Naive thymus-derived CD4-positive, alpha-beta T cell (primary cell): ENCODE measurements at regions not wholly inside any gene's neighbourhood (a gene's known extent, or its start where the extent isn't known, plus 50 kb on each side); places are given as distances from the start of the nearest gene placed in this dataset.

Experiments
- ATAC-seq: fragments of 150-1000 bp; cut with Tn5 transposase; 2 replicates; pipeline ENCODE4 v1.10.0; 2021; ENCODE audit warnings: mild to moderate bottlenecking, moderate library complexity
- CTCF ChIA-PET: fragments of 350-600 bp; sonication (Branson Sonifier 250); formaldehyde crosslinking; loops from one replicate; lab custom pipeline; 2021; ENCODE audit warnings: antibody characterized with exemption; lab: Charles Lee
- POLR2A ChIA-PET: fragments of 350-600 bp; sonication (Branson Sonifier 250); formaldehyde crosslinking; loops from one replicate; lab custom pipeline; 2021; ENCODE audit warnings: antibody characterized with exemption, inconsistent platforms; lab: Charles Lee
- DNase-seq, 9 donors: peaks; one replicate each; pipeline versions ENCODE4 v3.0.0 to v3.0.0-alpha.2; 2020 to 2022; ENCODE audit warnings: mixed read lengths in 1 of 9
- H3K27ac ChIP-seq: one replicate; pipeline ENCODE4 v1.7.0; 2013; ENCODE audit warnings: mild to moderate bottlenecking, low read depth, low read length, moderate library complexity
- H3K27me3 ChIP-seq, 2 donors: one replicate each; pipeline ENCODE4 v1.7.0; 2013; ENCODE audit warnings: low read length in 2 of 2, mild to moderate bottlenecking in 2 of 2, moderate library complexity in 2 of 2; ENCODE audit not compliant: control insufficient read depth in 2 of 2, insufficient read depth in 2 of 2
- H3K36me3 ChIP-seq, 3 experiments: 1 replicate in 2 of 3; 2 replicates in 1 of 3; pipeline ENCODE4 v1.7.0; 2013; ENCODE audit warnings: low read length in 3 of 3, mild to moderate bottlenecking in 3 of 3, moderate library complexity in 1 of 3; ENCODE audit not compliant: insufficient read depth in 3 of 3, control insufficient read depth in 2 of 3
- H3K4me1 ChIP-seq, 2 donors: one replicate each; pipeline ENCODE4 v1.7.0; 2013; ENCODE audit warnings: low read length in 2 of 2, mild to moderate bottlenecking in 2 of 2, moderate library complexity in 1 of 2; ENCODE audit not compliant: control insufficient read depth in 2 of 2, insufficient read depth in 2 of 2
- H3K4me3 ChIP-seq: 2 replicates; pipeline ENCODE4 v1.7.0; 2013; ENCODE audit warnings: mild to moderate bottlenecking, low read length
- H3K9me3 ChIP-seq, 3 experiments: 1 replicate in 2 of 3; 2 replicates in 1 of 3; pipeline ENCODE4 v1.7.0; 2013; ENCODE audit warnings: low read length in 3 of 3; ENCODE audit not compliant: control insufficient read depth in 2 of 3
- H3K27ac Mint-ChIP-seq, 9 donors: one replicate each; pipeline ENCODE4 v1.8.0; 2020 to 2022; ENCODE audit warnings: mixed read lengths in 9 of 9, mild to moderate bottlenecking in 8 of 9, moderate library complexity in 5 of 9, inconsistent platforms in 2 of 9
- H3K27me3 Mint-ChIP-seq, 5 donors: one replicate each; pipeline ENCODE4 v1.8.0; 2021 to 2022; ENCODE audit warnings: mixed read lengths in 5 of 5, mild to moderate bottlenecking in 1 of 5
- H3K36me3 Mint-ChIP-seq, 5 donors: one replicate each; pipeline ENCODE4 v1.8.0; 2020 to 2022; ENCODE audit warnings: mixed read lengths in 5 of 5, mild to moderate bottlenecking in 3 of 5, inconsistent platforms in 1 of 5
- H3K4me1 Mint-ChIP-seq, 7 donors: one replicate each; pipeline ENCODE4 v1.8.0; 2020 to 2022; ENCODE audit warnings: mixed read lengths in 7 of 7, mild to moderate bottlenecking in 3 of 7, inconsistent platforms in 1 of 7
- H3K4me3 Mint-ChIP-seq, 10 donors: one replicate each; pipeline ENCODE4 v1.8.0; 2020 to 2022; ENCODE audit warnings: mild to moderate bottlenecking in 10 of 10, mixed read lengths in 10 of 10, moderate library complexity in 6 of 10, inconsistent platforms in 2 of 10
- H3K9me3 Mint-ChIP-seq, 11 donors: one replicate each; pipeline ENCODE4 v1.8.0; 2020 to 2022; ENCODE audit warnings: mixed read lengths in 11 of 11, mild to moderate bottlenecking in 4 of 11, inconsistent platforms in 1 of 11, moderate library complexity in 1 of 11
- intact Hi-C, 2 donors: fragments of 100-400 bp; cut with micrococcal nuclease; formaldehyde crosslinking; loops; one replicate each; pipeline ENCODE4 v1.15.1; 2023

DNA sequence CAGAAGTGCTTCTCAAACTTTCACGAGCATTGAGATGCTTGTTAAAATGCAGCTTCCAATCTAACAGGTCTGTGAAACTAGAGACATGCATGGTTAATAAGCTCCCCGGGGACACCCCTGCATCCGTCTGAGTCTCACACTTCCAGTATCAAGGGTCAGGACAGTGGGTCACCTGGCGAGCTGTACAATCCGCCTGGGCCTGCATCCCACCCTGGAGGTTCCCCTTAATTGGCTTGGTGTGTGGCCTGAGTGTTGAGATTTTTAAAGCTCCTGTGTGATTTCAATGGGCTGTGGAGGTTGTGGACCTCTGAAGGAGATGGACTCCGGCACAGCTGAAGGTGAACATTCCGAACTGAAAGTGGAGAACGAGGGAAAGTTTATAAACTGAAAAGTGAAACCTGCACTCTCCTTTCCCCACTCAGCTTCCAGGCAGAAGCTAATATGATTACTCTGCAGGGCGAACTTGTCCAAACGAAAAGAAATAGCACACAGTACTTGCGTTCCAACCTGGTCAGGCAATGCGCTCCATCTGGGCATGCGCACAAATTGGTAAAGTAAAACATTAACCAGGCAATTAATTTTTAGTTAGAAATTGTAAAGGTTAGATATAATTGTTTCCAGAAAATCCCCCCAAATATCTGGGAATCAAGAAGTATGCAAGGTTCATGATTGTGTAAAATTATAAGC lies 191.7 kb upstream of the ALKAL2 start:
- intact Hi-C loops, result no loop called here
- Mint-ChIP-seq H3K27me3 (peaks cover 4 to 25% (median 12%) of the 10 kb centered on the region in 5 donors), H3K27ac (no peak overlapping the region), H3K4me3 (no peak overlapping the region), H3K36me3 (peaks cover 0 to 3% (median 0%) of the 10 kb centered on the region in 5 donors), H3K4me1 (no peaks in the 10 kb centered on the region), H3K9me3 (peaks cover 0 to 9% (median 2%) of the 10 kb centered on the region in 11 donors)
- DNase-seq (no peak), ATAC-seq (no peak)
- Histone ChIP-seq H3K4me1 (no peaks in the 10 kb centered on the region), H3K27me3 (no peaks in the 10 kb centered on the region), H3K27ac (no peak overlapping the region), H3K9me3 (no peaks in the 10 kb centered on the region), H3K4me3 (no peak overlapping the region), H3K36me3 (no peaks in the 10 kb centered on the region)
- ChIA-PET CTCF (no interaction called here), POLR2A (no interaction called here)

GRCh38 chr2:479031-479430 lies 191.1 kb upstream of the ALKAL2 start:
- Mint-ChIP-seq H3K4me1 (peaks cover 0 to 3% (median 0%) of the 10 kb centered on the region in 7 donors), H3K36me3 (peaks cover 0 to 3% (median 0%) of the 10 kb centered on the region in 5 donors), H3K9me3 (peaks cover 0 to 11% (median 4%) of the 10 kb centered on the region in 11 donors), H3K4me3 (no peak overlapping the region), H3K27me3 (peaks cover 4 to 25% (median 12%) of the 10 kb centered on the region in 5 donors), H3K27ac (no peak overlapping the region)
- H3K27ac ChIP-seq, result no peak overlapping the region
- CTCF ChIA-PET, result no interaction called here
- no peak for DNase-seq
- ATAC-seq, result no peak
- no peaks in the 10 kb centered on the region for H3K36me3 ChIP-seq
- H3K9me3 ChIP-seq, result no peaks in the 10 kb centered on the region
- no peaks in the 10 kb centered on the region for H3K27me3 ChIP-seq
- no peak overlapping the region for H3K4me3 ChIP-seq
- POLR2A ChIA-PET, result no interaction called here
- no peaks in the 10 kb centered on the region for H3K4me1 ChIP-seq
- intact Hi-C loops, result no loop called here

DNA sequence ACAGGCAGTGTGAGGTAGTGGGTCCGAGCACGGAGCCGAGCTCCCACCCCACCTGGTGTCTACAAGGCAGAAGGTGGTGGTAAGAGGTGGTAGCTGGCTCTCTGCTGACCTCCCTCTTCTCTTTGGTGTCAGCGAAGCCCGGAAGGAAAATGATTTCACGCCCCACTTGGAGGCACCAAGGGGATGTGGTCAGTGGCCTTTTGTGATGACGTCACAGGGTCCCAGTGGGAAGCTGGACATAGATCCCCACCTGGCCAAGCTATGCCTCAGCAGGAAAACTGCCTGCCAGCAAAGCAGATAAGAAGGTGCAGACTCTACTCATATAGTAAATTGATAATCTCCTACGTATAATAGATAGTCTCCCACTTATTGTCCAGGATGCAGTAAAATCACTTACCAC lies 183.7 kb upstream of the ALKAL2 start:
- ChIA-PET POLR2A (interaction anchor here (0.6 kb wide), 1 partner anchor 43 kb away, joined by 3 read pairs; no protein-coding TSS in a partner anchor), CTCF (no interaction called here)
- H3K4me3 Mint-ChIP-seq, result no peak overlapping the region
- peaks cover 25 to 40% (median 36%) of the 10 kb centered on the region in 5 donors for H3K27me3 Mint-ChIP-seq
- H3K36me3 Mint-ChIP-seq, result peaks cover 0 to 9% (median 0%) of the 10 kb centered on the region in 5 donors
- H3K4me3 ChIP-seq, result no peak overlapping the region
- H3K36me3 ChIP-seq, result no peaks in the 10 kb centered on the region
- no peaks in the 10 kb centered on the region for H3K4me1 ChIP-seq
- no peaks in the 10 kb centered on the region for H3K27me3 ChIP-seq
- peaks cover 0 to 10% (median 7%) of the 10 kb centered on the region in 7 donors for H3K4me1 Mint-ChIP-seq
- peaks cover 0 to 27% (median 9%) of the 10 kb centered on the region in 11 donors for H3K9me3 Mint-ChIP-seq
- H3K27ac ChIP-seq, result no peak overlapping the region
- DNase-seq (no peak), ATAC-seq (no peak)
- intact Hi-C loops, result no loop called here
- H3K27ac Mint-ChIP-seq, result no peak overlapping the region
- H3K9me3 ChIP-seq, result no peaks in the 10 kb centered on the region

- ATAC-seq (no peak), DNase-seq (no peak)
- no peak overlapping the region for H3K4me3 ChIP-seq
- ChIA-PET CTCF (no interaction called here), POLR2A (no interaction called here)
- Mint-ChIP-seq H3K4me3 (no peak overlapping the region), H3K9me3 (peaks cover 0 to 23% (median 7%) of the 10 kb centered on the region in 11 donors), H3K4me1 (peaks cover 0 to 10% (median 7%) of the 10 kb centered on the region in 7 donors), H3K27ac (no peak overlapping the region), H3K36me3 (peaks cover 0 to 6% (median 0%) of the 10 kb centered on the region in 5 donors), H3K27me3 (peaks cover 39 to 50% (median 42%) of the 10 kb centered on the region in 5 donors)
- no peaks in the 10 kb centered on the region for H3K4me1 ChIP-seq
- H3K9me3 ChIP-seq, result no peaks in the 10 kb centered on the region
- intact Hi-C loops, result loop anchor here in 1 of 2 donors (10.0 kb wide), 1 partner anchor 75 kb away; no protein-coding TSS in a partner anchor
- no peak overlapping the region for H3K27ac ChIP-seq
- no peaks in the 10 kb centered on the region for H3K36me3 ChIP-seq
- no peaks in the 10 kb centered on the region for H3K27me3 ChIP-seq
Measured at GRCh38 chr2:469514-469913, 181.6 kb upstream of the ALKAL2 start.

- Histone ChIP-seq H3K36me3 (no peaks in the 10 kb centered on the region), H3K4me3 (no peak overlapping the region), H3K27ac (no peak overlapping the region), H3K27me3 (no peaks in the 10 kb centered on the region), H3K4me1 (no peaks in the 10 kb centered on the region), H3K9me3 (no peaks in the 10 kb centered on the region)
- POLR2A ChIA-PET, result no interaction called here
- peaks cover 0 to 17% (median 5%) of the 10 kb centered on the region in 11 donors for H3K9me3 Mint-ChIP-seq
- ATAC-seq, result no peak
- H3K4me1 Mint-ChIP-seq, result peaks cover 0 to 10% (median 6%) of the 10 kb centered on the region in 7 donors
- H3K4me3 Mint-ChIP-seq, result peak overlapping the region in 1 of 10 donors; percentile 9
- CTCF ChIA-PET, result no interaction called here
- no peak for DNase-seq
- intact Hi-C loops, result loop anchor here in 1 of 2 donors (10.0 kb wide), 1 partner anchor 74 kb away; no protein-coding TSS in a partner anchor
- peaks cover 40 to 55% (median 42%) of the 10 kb centered on the region in 5 donors for H3K27me3 Mint-ChIP-seq
- H3K27ac Mint-ChIP-seq, result no peak overlapping the region
- H3K36me3 Mint-ChIP-seq, result peaks cover 0 to 5% (median 0%) of the 10 kb centered on the region in 5 donors
Measured at GRCh38 chr2:468648-469336, 180.9 kb upstream of the ALKAL2 start.

- Histone ChIP-seq H3K4me1 (no peaks in the 10 kb centered on the region), H3K4me3 (no peak overlapping the region), H3K9me3 (no peaks in the 10 kb centered on the region), H3K36me3 (no peaks in the 10 kb centered on the region), H3K27ac (no peak overlapping the region), H3K27me3 (no peaks in the 10 kb centered on the region)
- ChIA-PET POLR2A (no interaction called here), CTCF (no interaction called here)
- H3K36me3 Mint-ChIP-seq, result peaks cover 0 to 5% (median 0%) of the 10 kb centered on the region in 5 donors
- DNase-seq (no peak), ATAC-seq (no peak)
- H3K4me3 Mint-ChIP-seq, result peak overlapping the region in 3 of 10 donors; percentile 5 to 75 (median 17)
- H3K9me3 Mint-ChIP-seq, result peaks cover 0 to 10% (median 3%) of the 10 kb centered on the region in 11 donors
- H3K4me1 Mint-ChIP-seq, result peaks cover 0 to 10% (median 6%) of the 10 kb centered on the region in 7 donors
- H3K27ac Mint-ChIP-seq, result no peak overlapping the region
- peaks cover 40 to 55% (median 48%) of the 10 kb centered on the region in 5 donors for H3K27me3 Mint-ChIP-seq
- intact Hi-C loops, result loop anchor here in 1 of 2 donors (10.0 kb wide), 1 partner anchor 73 kb away; no protein-coding TSS in a partner anchor
Measured at GRCh38 chr2:467892-468647, 180.2 kb upstream of the ALKAL2 start.
